H9 (cell line): ENCODE measurements at regions not wholly inside any gene's neighbourhood (a gene's known extent, or its start where the extent isn't known, plus 50 kb on each side); places are given as distances from the start of the nearest gene placed in this dataset.

Experiments used
- DNase-seq: peaks from one replicate; pipeline ENCODE4 v3.0.0-alpha.2; 2017
- H2AFZ ChIP-seq: one replicate; pipeline ENCODE4 v1.6.1; 2013; ENCODE audit warnings: mild to moderate bottlenecking, low read length, control low read depth, moderate library complexity
- H2AK5ac ChIP-seq: 2 replicates; pipeline ENCODE4 v1.6.1; 2013; ENCODE audit warnings: low read length, control low read depth, mixed read lengths; ENCODE audit not compliant: insufficient read length
- H2BK120ac ChIP-seq: one replicate; pipeline ENCODE4 v1.6.1; 2013; ENCODE audit warnings: low read depth, mild to moderate bottlenecking, low read length, control low read depth, inconsistent platforms; ENCODE audit not compliant: poor library complexity, severe bottlenecking
- H2BK12ac ChIP-seq: 2 replicates; pipeline ENCODE4 v1.6.1; 2013; ENCODE audit warnings: low read length, control low read depth, mixed read lengths, low read depth; ENCODE audit not compliant: insufficient read length
- H2BK15ac ChIP-seq: 2 replicates; pipeline ENCODE4 v1.6.1; 2013; ENCODE audit warnings: low read depth, low read length, control low read depth
- H2BK20ac ChIP-seq: one replicate; pipeline ENCODE4 v1.6.1; 2013; ENCODE audit warnings: low read depth, mild to moderate bottlenecking, low read length, control low read depth, inconsistent platforms; ENCODE audit not compliant: poor library complexity, severe bottlenecking
- H2BK5ac ChIP-seq: 2 replicates; pipeline ENCODE4 v1.6.1; 2013; ENCODE audit warnings: low read length, control low read depth, mixed read lengths; ENCODE audit not compliant: insufficient read length
- H3K14ac ChIP-seq: 2 replicates; pipeline ENCODE4 v1.6.1; 2013; ENCODE audit warnings: low read length, control low read depth; ENCODE audit not compliant: insufficient read depth
- H3K18ac ChIP-seq: 2 replicates; pipeline ENCODE4 v1.6.1; 2013; ENCODE audit warnings: low read depth, mild to moderate bottlenecking, mixed read lengths, low read length, control low read depth; ENCODE audit not compliant: insufficient read length
- H3K23ac ChIP-seq: 2 replicates; pipeline ENCODE4 v1.6.1; 2013; ENCODE audit warnings: low read length, control low read depth, mixed read lengths, low read depth; ENCODE audit not compliant: insufficient read length
- H3K23me2 ChIP-seq: 2 replicates; pipeline ENCODE4 v1.6.1; 2013; ENCODE audit warnings: low read depth, mild to moderate bottlenecking, mixed read lengths, low read length, control low read depth; ENCODE audit not compliant: insufficient read length, poor library complexity, severe bottlenecking
- H3K27ac ChIP-seq: 2 replicates; pipeline ENCODE4 v1.5.1; 2013; ENCODE audit warnings: low read length, control low read depth, mixed read lengths, low read depth; ENCODE audit not compliant: insufficient read length
- H3K27me3 ChIP-seq: 2 replicates; pipeline ENCODE4 v1.6.1; 2013; ENCODE audit warnings: low read length, control low read depth, inconsistent platforms; ENCODE audit not compliant: insufficient read depth
- H3K4ac ChIP-seq: 2 replicates; pipeline ENCODE4 v1.6.1; 2013; ENCODE audit warnings: low read depth, mild to moderate bottlenecking, control low read depth, inconsistent platforms, low read length, moderate library complexity
- H3K4me1 ChIP-seq: 2 replicates; pipeline ENCODE4 v1.6.1; 2013; ENCODE audit warnings: low read length, control low read depth, inconsistent platforms; ENCODE audit not compliant: insufficient read depth
- H3K4me2 ChIP-seq: 2 replicates; pipeline ENCODE4 v1.6.1; 2013; ENCODE audit warnings: low read length, control low read depth, mixed read lengths; ENCODE audit not compliant: insufficient read length, insufficient read depth
- H3K56ac ChIP-seq: 2 replicates; pipeline ENCODE4 v1.6.1; 2013; ENCODE audit warnings: low read depth, mild to moderate bottlenecking, mixed read lengths, low read length, control low read depth; ENCODE audit not compliant: insufficient read length
- H3K79me1 ChIP-seq: 2 replicates; pipeline ENCODE4 v1.6.1; 2013; ENCODE audit warnings: low read depth, mild to moderate bottlenecking, moderate library complexity, low read length, control low read depth, inconsistent platforms; ENCODE audit not compliant: insufficient read depth, poor library complexity, severe bottlenecking
- H3K79me2 ChIP-seq: 2 replicates; pipeline ENCODE4 v1.6.1; 2013; ENCODE audit warnings: low read length, control low read depth, inconsistent platforms; ENCODE audit not compliant: insufficient read depth
- H3K9ac ChIP-seq: 2 replicates; pipeline ENCODE4 v1.6.1; 2013; ENCODE audit warnings: low read length, control low read depth, mixed read lengths; ENCODE audit not compliant: insufficient read length; ENCODE audit errors: extremely low read depth
- H3K9me3 ChIP-seq: one replicate; pipeline ENCODE4 v1.6.1; 2013; ENCODE audit warnings: low read depth, low read length, inconsistent platforms; ENCODE audit not compliant: control insufficient read depth
- H3T11ph ChIP-seq: one replicate; pipeline ENCODE4 v1.6.1; 2013; ENCODE audit warnings: mild to moderate bottlenecking, low read length, control low read depth, inconsistent platforms
- H4K20me1 ChIP-seq: one replicate; pipeline ENCODE4 v1.6.1; 2013; ENCODE audit not compliant: control insufficient read depth, insufficient read length, insufficient read depth
- H4K5ac ChIP-seq: 2 replicates; pipeline ENCODE4 v1.6.1; 2013; ENCODE audit warnings: low read depth, mild to moderate bottlenecking, mixed read lengths, low read length, control low read depth; ENCODE audit not compliant: insufficient read length
- H4K8ac ChIP-seq: replicated peaks from 2 replicates; pipeline ENCODE4 v1.6.1; 2013; ENCODE audit warnings: low read length, control low read depth, mixed read lengths, low read depth; ENCODE audit not compliant: insufficient read length
- H4K91ac ChIP-seq: 2 replicates; pipeline ENCODE4 v1.6.1; 2013; ENCODE audit warnings: low read depth, mild to moderate bottlenecking, moderate library complexity, mixed read lengths, low read length, control low read depth; ENCODE audit not compliant: insufficient read length
- H3K27ac Mint-ChIP-seq, 3 experiments: 2 replicates in 2 of 3; 3 replicates in 1 of 3; pipeline ENCODE4 v1.8.0; 2020 to 2021; ENCODE audit warnings: mixed read lengths in 3 of 3, mild to moderate bottlenecking in 1 of 3, moderate library complexity in 1 of 3
- H3K27me3 Mint-ChIP-seq: 2 replicates; pipeline ENCODE4 v1.8.0; 2021; ENCODE audit warnings: low read depth, mild to moderate bottlenecking, moderate library complexity, mixed read lengths
- H3K36me3 Mint-ChIP-seq, 3 experiments: 2 replicates in 2 of 3; 3 replicates in 1 of 3; pipeline ENCODE4 v1.8.0; 2020 to 2021; ENCODE audit warnings: low read depth in 3 of 3, mixed read lengths in 3 of 3; ENCODE audit not compliant: insufficient read depth in 1 of 3
- H3K4me1 Mint-ChIP-seq, 2 experiments: 2 replicates each; pipeline ENCODE4 v1.8.0; 2020; ENCODE audit warnings: mixed read lengths in 2 of 2
- H3K4me3 Mint-ChIP-seq, 2 experiments: 2 replicates in 1 of 2; 3 replicates in 1 of 2; pipeline ENCODE4 v1.8.0; 2020 to 2021; ENCODE audit warnings: mild to moderate bottlenecking in 2 of 2, mixed read lengths in 2 of 2, moderate library complexity in 1 of 2
- H3K9me3 Mint-ChIP-seq, 2 experiments: 2 replicates in 1 of 2; 3 replicates in 1 of 2; pipeline ENCODE4 v1.8.0; 2020; ENCODE audit warnings: mild to moderate bottlenecking in 2 of 2, mixed read lengths in 2 of 2, moderate library complexity in 1 of 2
- CTCF ChIP-seq: fragments of 200-600 bp; sonication (generic); conservative IDR thresholded peaks from 3 replicates; pipeline ENCODE4 v1.8.0; 2021; ENCODE audit warnings: antibody characterized with exemption, mild to moderate bottlenecking
- WGBS: extraction: QIAGEN DNeasy Blood & Tissue Kit; methylation state at CpG from one replicate; pipeline ENCODE4 v1.1.7; 2013; ENCODE audit warnings: missing lambda C conversion rate, low lambda C conversion rate, mixed read lengths; ENCODE audit not compliant: insufficient read length; ENCODE audit errors: extremely low coverage; 5-methylcytosine and 5-hydroxymethylcytosine counted together

- peaks cover 35% of the 10 kb centered on the region in 2 experiments for H3K4me1 Mint-ChIP-seq
- Histone ChIP-seq H4K20me1 (no peaks in the 10 kb centered on the region), H4K5ac (no peak overlapping the region), H3K23me2 (no peaks in the 10 kb centered on the region), H3T11ph (no peak overlapping the region), H3K18ac (no peak overlapping the region), H4K8ac (no peak overlapping the region), H4K91ac (no peak overlapping the region), H2BK12ac (no peak overlapping the region), H3K79me1 (no peaks in the 10 kb centered on the region), H3K9ac (no peak overlapping the region), H2BK120ac (no peak overlapping the region), H3K23ac (no peak overlapping the region), H2AK5ac (no peak overlapping the region), H3K9me3 (no peaks in the 10 kb centered on the region), H3K56ac (no peak overlapping the region), H2BK5ac (no peak overlapping the region), H3K4me1 (peaks cover 5% of the 10 kb centered on the region; the same call in 1 of the 2 replicates), H3K27me3 (no peaks in the 10 kb centered on the region), H2BK15ac (no peak overlapping the region), H3K79me2 (no peaks in the 10 kb centered on the region), H3K4me2 (no peak overlapping the region), H3K14ac (no peak overlapping the region), H3K4ac (no peak overlapping the region), H2AFZ (no peak overlapping the region), H2BK20ac (no peak overlapping the region), H3K27ac (no peak overlapping the region)
- no peak overlapping the region for H3K4me3 Mint-ChIP-seq
- no peak for TF ChIP-seq CTCF
- H3K9me3 Mint-ChIP-seq, result no peaks in the 10 kb centered on the region
- no peaks in the 10 kb centered on the region; the same call in 1 of the 2 replicates for H3K27me3 Mint-ChIP-seq
- no CpG with 5 or more reads among the region's 5 CpGs for WGBS
- no peak overlapping the region for H3K27ac Mint-ChIP-seq
- DNase-seq, result no peak
- H3K36me3 Mint-ChIP-seq, result no peaks in the 10 kb centered on the region
These were observed 136.8 kb upstream of the LRFN2 start for GRCh38 chr6:40723967-40724366.
